ENCODE measurements at regions not wholly inside any gene's neighbourhood (a gene's known extent, or its start where the extent isn't known, plus 50 kb on each side); places are given as distances from the start of the nearest gene placed in this dataset.
"Not testable (repeated sequence)": the region's sequence is repeated elsewhere in the genome, so short reads cannot be mapped to it uniquely, and the experiment has no call there.

DNA sequence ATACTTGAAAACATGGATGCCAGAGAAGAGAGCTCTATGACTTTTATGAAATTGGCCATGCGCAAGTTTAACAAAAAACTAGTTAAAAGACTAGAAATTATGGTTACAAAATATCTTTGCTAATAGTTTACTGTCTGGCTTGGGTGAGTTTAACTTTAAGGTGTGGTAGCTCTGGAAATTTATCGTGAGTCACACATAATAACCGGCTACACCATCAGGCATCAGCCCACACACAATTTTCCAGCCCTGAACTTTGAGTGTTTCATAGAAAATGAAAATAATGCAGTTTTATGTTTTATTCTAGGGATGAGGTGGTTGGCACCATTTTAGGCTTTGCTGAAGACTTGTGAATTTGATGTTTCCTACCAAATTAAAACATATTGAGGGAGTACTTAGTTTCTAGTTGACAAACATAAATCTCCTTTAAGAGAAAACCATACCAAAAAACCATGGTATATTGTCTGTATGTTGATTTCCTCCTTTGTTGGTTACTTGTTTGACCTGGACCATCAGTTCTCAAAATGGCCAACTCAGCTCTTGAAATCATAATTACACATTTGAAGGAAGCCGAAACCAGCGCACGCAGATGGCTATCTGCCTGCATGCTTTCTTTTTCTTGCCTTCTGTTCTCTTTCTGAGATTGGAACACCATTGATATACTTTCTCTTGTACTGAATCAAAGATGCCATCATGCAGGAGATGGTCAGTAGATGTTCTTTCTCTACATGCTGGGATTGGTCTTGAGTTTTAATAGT, 125.1 kb downstream of the AKAP11 start:
- DNase-seq (ENCODE audit: extremely low read depth, low read depth, low spot score) = no peak

DNA sequence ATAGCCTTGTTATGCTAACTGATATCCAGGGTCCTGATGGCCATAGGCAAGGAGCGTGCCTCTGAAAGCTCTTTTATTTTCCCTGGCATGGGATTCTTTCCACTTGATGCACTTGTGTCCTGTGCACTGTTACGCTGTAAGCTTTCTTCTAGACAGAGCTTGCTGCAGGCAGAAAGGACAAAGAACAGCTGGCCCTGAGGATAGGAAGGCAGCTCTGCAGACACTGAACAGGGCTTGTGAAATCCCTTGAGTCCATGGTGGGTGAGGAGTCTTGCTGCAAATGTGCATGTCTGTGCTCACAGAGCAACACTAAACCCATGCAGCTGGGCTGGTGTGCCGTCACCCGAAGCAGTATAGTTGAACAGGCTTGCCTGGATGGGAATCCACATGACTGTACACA, 126.6 kb downstream of the AKAP11 start:
- DNase-seq (ENCODE audit: extremely low read depth, low read depth, low spot score) = no peak

DNA sequence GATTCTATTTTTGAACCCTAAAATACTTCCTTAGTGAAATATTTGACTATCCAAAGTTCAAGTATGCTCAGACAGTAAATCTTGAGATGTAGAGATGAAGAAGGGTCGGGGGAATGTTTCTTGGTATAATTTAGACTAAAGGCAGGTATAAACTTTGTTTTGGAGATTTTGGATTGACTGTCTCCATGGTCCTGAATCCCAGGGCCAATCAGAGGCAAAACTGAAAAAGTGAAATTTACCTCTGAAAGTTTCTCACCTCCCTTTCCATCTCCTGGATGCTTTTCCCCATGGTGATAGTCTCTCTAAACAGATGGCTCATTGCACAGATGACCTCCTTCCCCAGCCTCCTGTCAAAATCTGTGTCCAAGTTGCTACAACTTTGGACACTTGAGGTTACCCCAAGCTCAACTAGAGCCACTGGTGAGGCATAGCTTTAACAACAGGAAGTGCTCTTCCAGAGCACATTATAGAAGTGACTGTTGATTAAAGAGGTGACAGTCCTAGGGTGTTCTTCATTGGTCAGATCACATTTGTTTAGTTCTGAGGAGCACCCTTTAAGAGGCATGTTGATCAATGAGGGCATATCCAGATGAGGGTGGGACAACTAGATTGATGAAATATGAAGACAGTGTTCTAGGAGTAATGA, 128.4 kb downstream of the AKAP11 start:
- DNase-seq (ENCODE audit: extremely low read depth, low read depth, low spot score) = no peak

DNA sequence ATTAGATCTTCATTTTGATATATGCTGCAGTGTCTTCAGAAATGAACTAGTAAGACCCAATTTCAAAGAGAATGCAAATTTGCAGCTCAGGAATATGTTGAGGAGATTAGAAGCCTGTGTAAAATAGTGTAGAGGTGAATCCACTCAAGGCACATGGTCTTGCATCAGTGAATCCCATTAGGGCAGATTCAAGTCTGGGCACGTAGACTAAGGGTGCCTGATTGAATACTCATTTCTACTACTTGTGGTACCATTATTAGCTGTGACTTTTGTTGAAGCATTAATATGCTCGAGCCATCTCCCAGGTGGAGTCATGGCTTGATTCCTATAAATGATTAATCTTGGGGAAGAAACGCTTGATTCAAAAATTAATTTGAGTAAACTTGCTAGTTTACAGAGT, 129.4 kb downstream of the AKAP11 start:
- no peak for DNase-seq (ENCODE audit: extremely low read depth, low read depth, low spot score)

- DNase-seq (ENCODE audit: extremely low read depth, low read depth, low spot score) = no peak
Measured at GRCh38 chr13:42405665-42406390, 133.9 kb downstream of the AKAP11 start.

DNA sequence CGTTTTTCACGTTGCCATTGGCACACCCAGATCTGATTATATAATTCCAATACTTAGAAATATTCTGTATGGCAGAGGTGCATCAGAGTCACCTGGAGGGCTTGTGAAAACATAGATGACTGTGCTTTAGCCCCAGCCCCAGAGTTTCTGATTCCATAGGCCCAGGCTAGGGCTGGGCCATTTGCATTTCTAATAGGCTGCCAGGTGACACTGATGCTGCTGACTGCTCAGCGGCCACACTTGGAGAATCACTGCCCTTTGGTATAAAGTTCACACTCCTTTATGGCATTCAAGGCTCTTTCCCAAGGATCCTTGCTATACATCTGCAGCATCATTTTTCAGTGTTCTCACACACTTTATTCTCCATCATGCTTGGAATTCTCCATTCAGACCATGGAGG, 137.1 kb downstream of the AKAP11 start:
- no peak for DNase-seq (ENCODE audit: extremely low read depth, low read depth, low spot score)

GRCh38 chr13:42409551-42409950, 137.6 kb downstream of the AKAP11 start:
- no peak for DNase-seq (ENCODE audit: extremely low read depth, low read depth, low spot score)

DNA sequence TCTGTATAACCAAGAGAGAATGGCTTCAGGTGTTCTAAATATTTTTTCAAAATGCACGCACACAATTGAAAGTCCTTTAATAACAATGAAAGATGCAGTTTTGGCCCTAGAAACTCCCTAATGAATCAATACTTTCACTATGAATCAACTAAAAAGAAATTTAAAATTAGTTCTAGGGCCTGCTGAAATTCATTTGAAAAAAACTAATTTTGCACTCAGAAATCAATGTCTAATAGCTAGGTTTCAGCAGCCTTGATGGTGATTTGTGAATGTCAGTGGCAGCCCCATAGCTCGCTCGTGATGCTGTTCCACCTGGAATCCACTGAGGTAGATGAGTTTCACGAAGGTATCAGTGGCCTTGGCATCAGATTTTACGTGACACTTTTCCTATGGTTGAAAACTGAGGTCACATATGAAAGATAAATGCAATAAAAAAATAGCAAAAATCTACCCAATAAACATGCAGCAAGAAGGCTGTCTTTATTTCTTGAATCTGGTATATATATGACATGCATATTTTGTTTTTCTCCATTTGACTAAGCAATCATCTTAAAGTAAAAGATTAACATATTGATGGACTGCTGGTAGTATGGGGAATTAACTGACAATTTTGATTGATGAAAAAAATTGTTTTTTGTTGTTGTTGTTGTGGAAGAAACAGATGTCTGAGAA, 141.0 kb downstream of the AKAP11 start:
- no peak for DNase-seq (ENCODE audit: extremely low read depth, low read depth, low spot score)

- no peak for DNase-seq (ENCODE audit: extremely low read depth, low read depth, low spot score)
Measured at GRCh38 chr13:42413484-42413815, 141.5 kb downstream of the AKAP11 start.

DNA sequence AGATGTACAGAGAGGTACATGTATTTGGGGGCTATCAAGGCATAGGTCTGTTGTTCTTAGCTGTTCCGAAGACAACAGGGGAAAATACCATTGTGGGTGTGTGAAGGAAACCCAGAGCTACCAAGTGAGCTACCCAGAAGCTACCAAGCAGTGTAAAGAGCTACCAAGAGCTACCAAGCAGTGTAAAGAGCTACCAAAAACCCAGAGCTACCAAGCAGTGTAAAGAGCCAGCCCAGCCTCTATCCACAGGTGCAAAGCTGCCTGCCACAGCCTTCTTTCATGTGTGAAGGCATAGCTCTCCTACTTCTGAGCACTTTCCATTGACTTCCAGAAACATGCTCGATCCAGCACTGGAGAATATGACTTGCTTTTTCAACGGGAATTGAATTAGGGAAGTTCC, 145.7 kb downstream of the AKAP11 start:
- no peak for DNase-seq (ENCODE audit: extremely low read depth, low read depth, low spot score)

GRCh38 chr13:42418184-42418583, 146.2 kb downstream of the AKAP11 start:
- no peak for DNase-seq (ENCODE audit: extremely low read depth, low read depth, low spot score)

GRCh38 chr13:42420304-42420703, 148.4 kb downstream of the AKAP11 start:
- no peak for DNase-seq (ENCODE audit: extremely low read depth, low read depth, low spot score)

DNA sequence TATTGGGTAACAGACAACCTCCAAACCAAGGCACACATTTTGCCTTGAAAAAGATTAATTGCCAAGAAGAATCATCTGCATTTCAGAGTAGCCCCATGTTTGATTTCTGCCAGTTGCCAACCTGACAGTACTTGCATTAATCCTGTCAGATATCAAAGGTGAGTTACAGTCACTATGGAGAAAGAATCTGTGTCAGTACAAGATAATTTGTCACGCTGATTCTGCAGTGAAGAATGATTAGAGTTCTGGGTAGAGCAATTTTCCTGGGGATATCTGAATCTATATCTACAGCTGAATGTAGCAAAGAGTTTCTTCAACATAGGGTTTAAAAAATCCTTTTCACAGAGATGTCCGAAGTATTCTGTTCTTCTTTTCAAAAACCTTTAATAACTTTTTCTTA, 150.7 kb downstream of the AKAP11 start:
- DNase-seq (ENCODE audit: extremely low read depth, low read depth, low spot score) = no peak

DNA sequence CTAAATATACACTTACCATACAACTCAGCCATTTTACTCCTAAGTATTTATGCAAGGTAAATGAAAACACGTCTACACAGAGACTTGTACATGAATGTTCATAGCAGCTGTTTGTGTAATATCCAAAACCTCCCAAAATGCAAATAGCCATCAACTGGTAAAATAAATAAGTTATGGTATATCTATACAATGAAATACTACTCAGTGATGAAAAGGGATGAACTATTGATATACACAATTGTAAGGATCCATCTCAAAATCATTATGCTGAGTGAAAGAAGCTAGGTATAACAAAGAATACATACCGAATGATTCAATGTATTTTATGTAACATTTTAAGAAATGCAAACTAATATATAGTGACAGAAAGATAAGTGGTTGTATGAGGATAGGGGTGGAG, 149.8 kb upstream of the TNFSF11 start:
- no peak for DNase-seq (ENCODE audit: extremely low read depth, low read depth, low spot score)

DNA sequence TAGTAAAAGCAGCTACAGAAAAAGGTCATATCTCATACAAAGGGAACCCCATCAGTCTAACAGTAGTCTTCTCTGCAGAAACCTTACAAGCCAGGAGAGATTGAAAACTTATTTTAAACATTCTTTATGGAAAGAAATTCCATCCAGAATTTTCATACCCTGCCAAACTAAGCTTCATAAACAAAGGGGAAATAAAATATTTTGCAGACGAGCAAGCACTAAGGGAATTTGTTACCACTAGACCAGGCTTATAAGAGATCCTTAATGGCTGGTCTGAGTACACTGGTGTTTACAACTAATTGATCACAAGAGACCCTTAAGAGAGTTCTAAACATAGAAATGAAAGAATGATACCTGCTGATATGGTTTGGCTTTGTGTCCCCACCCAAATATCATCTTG, 128.6 kb upstream of the TNFSF11 start:
- DNase-seq (ENCODE audit: extremely low read depth, low read depth, low spot score) = no peak

GRCh38 chr13:42446597-42446996, 127.4 kb upstream of the TNFSF11 start:
- not testable (repeated sequence) for DNase-seq (ENCODE audit: extremely low read depth, low read depth, low spot score)

DNA sequence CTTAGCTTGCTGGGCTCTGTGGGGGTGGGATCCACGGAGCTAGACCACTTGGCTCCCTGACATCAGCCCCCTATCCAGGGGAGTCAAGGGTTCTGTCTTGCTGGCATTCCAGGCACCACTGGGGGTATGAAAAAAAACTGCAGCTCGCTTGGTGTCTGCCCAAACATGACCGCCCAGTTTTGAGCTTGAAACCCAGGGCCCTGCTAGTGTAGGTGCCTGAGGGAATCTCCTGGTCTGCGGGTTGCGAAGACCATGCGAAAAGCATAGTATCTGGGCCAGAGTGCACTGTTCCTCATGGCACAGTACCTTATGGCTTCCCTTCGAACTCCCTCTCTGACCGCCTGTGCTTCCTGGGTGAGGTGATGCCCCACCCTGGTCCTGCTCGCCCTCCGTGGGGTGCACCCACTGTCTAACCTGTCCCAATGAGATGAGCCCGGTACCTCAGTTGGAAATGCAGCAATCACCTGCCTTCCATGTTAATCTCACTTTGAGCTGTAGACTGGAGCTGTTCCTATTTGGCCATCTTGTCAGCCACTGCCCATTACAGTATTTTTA, 120.8 kb upstream of the TNFSF11 start:
- no peak for DNase-seq (ENCODE audit: extremely low read depth, low read depth, low spot score)

DNA sequence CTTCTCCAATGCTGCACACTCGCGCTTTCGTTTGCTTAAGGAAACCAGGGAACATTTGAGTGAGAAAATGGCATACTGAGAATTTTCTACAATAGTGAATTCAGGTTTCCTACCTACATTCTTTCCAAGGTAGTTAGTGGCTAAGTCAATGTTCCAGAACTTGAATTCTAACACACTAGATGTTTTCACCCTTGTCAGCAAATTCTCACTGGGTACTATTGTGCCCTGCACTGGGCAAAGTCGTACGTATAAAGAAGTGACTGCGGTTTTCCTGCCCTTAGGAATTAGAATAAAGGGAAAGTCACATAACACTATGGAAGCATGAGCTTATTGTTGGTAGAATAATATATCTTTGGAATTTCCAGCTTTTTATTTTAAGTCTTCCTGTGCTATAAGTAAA, 119.2 kb upstream of the TNFSF11 start:
- DNase-seq (ENCODE audit: extremely low read depth, low read depth, low spot score) = no peak

- no peak for DNase-seq (ENCODE audit: extremely low read depth, low read depth, low spot score)
Measured at GRCh38 chr13:42458193-42458592, 115.8 kb upstream of the TNFSF11 start.

- no peak for DNase-seq (ENCODE audit: extremely low read depth, low read depth, low spot score)
Measured at GRCh38 chr13:42466123-42466522, 107.8 kb upstream of the TNFSF11 start.

- DNase-seq (ENCODE audit: extremely low read depth, low read depth, low spot score) = no peak
Measured at GRCh38 chr13:42466609-42467008, 107.3 kb upstream of the TNFSF11 start.

Measured in glomerular endothelial cell (primary cell).